Progenitor cell of endocrine pancreas (in vitro differentiated cells): ENCODE measurements at regions not wholly inside any gene's neighbourhood (a gene's known extent, or its start where the extent isn't known, plus 50 kb on each side); places are given as distances from the start of the nearest gene placed in this dataset.
A peak's percentile ranks its signal among the peaks of the same experiment; 100 is the strongest.

Experiments used
- DNase-seq: peaks from one replicate; pipeline ENCODE4 v3.0.0; 2021; ENCODE audit warnings: low spot score; ENCODE audit not compliant: unreplicated experiment
- H3K27ac Mint-ChIP-seq: 2 replicates; pipeline ENCODE4 v1.8.0; 2021; ENCODE audit warnings: mild to moderate bottlenecking, moderate library complexity, mixed read lengths
- H3K27me3 Mint-ChIP-seq: 2 replicates; pipeline ENCODE4 v1.8.0; 2021; ENCODE audit warnings: mixed read lengths
- H3K36me3 Mint-ChIP-seq: 2 replicates; pipeline ENCODE4 v1.8.0; 2022; ENCODE audit warnings: mixed read lengths; ENCODE audit not compliant: insufficient read depth
- H3K4me1 Mint-ChIP-seq: 2 replicates; pipeline ENCODE4 v1.8.0; 2021; ENCODE audit warnings: low read depth, mixed read lengths
- H3K4me3 Mint-ChIP-seq: 2 replicates; pipeline ENCODE4 v1.8.0; 2021; ENCODE audit warnings: low read depth, mild to moderate bottlenecking, moderate library complexity, mixed read lengths
- H3K9me3 Mint-ChIP-seq: 2 replicates; pipeline ENCODE4 v1.8.0; 2021; ENCODE audit warnings: low read depth, mixed read lengths
- TF ChIP-seq, protein P1 (sequence below): fragments of 200-600 bp; sonication (generic); IDR thresholded peaks from one replicate; pipeline ENCODE4 v1.5.0; 2021; ENCODE audit warnings: antibody characterized with exemption, mild to moderate bottlenecking; ENCODE audit not compliant: unreplicated experiment

GRCh38 chr5:86768699-86769202 lies 151.0 kb downstream of the COX7C start:
- no peak for DNase-seq
- TF ChIP-seq, protein P1, sequence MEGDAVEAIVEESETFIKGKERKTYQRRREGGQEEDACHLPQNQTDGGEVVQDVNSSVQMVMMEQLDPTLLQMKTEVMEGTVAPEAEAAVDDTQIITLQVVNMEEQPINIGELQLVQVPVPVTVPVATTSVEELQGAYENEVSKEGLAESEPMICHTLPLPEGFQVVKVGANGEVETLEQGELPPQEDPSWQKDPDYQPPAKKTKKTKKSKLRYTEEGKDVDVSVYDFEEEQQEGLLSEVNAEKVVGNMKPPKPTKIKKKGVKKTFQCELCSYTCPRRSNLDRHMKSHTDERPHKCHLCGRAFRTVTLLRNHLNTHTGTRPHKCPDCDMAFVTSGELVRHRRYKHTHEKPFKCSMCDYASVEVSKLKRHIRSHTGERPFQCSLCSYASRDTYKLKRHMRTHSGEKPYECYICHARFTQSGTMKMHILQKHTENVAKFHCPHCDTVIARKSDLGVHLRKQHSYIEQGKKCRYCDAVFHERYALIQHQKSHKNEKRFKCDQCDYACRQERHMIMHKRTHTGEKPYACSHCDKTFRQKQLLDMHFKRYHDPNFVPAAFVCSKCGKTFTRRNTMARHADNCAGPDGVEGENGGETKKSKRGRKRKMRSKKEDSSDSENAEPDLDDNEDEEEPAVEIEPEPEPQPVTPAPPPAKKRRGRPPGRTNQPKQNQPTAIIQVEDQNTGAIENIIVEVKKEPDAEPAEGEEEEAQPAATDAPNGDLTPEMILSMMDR: no peak
- Mint-ChIP-seq H3K27me3 (no peaks in the 10 kb centered on the region), H3K27ac (no peak overlapping the region), H3K9me3 (peaks cover 15% of the 10 kb centered on the region), H3K36me3 (peaks cover 2% of the 10 kb centered on the region), H3K4me3 (no peak overlapping the region), H3K4me1 (no peaks in the 10 kb centered on the region)

DNA sequence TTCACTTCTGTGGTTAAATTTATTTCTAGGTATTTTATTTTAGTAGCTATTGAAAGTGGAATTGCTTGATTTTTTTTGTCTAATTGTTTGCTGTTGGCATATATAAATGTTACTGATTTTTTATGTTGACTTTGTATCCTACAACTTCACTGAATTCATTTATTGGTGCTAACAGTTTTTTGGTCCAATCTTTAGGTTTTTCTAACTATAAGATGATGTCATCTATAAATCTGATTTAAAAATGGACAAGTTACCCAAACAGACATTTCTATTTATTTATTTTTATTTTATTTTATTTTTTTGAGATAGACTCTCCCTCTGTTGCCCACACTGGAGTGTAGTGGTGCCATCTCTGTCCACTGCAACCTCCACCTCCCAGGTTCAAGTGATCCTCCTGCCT lies 162.3 kb downstream of the COX7C start:
- TF ChIP-seq, protein P1: no peak
- H3K4me1 Mint-ChIP-seq: no peaks in the 10 kb centered on the region
- H3K27me3 Mint-ChIP-seq: no peaks in the 10 kb centered on the region
- H3K36me3 Mint-ChIP-seq: no peaks in the 10 kb centered on the region
- H3K9me3 Mint-ChIP-seq: no peaks in the 10 kb centered on the region
- DNase-seq: no peak
- H3K4me3 Mint-ChIP-seq: no peak overlapping the region
- H3K27ac Mint-ChIP-seq: no peak overlapping the region

- no peak overlapping the region for H3K27ac Mint-ChIP-seq
- TF ChIP-seq, protein P1: no peak
- H3K36me3 Mint-ChIP-seq: no peaks in the 10 kb centered on the region
- no peak overlapping the region for H3K4me3 Mint-ChIP-seq
- DNase-seq: no peak
- H3K4me1 Mint-ChIP-seq: no peaks in the 10 kb centered on the region
- no peaks in the 10 kb centered on the region for H3K27me3 Mint-ChIP-seq
- no peaks in the 10 kb centered on the region for H3K9me3 Mint-ChIP-seq
Observed at GRCh38 chr5:86786955-86787354, 169.2 kb downstream of the COX7C start.

DNA sequence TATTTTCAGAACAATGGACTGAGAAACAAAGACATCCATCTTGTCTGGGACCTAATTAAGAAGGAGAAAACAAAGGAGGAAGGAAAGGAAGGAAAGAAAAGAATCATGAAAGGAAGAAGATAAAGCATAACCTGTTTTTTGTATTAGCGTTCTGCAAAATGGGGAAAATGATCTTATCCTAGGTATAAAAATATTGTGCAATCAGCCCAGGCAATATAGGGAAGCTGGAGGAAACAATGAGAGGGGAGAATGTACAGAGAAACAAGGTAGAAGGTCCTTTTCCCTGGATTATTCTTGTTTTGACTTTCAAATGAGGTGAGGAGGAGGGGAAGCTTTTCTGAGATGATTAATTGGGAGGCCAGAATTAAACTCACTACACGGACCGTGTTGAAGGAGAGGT lies 177.9 kb downstream of the COX7C start:
- Mint-ChIP-seq H3K4me1 (no peaks in the 10 kb centered on the region), H3K36me3 (no peaks in the 10 kb centered on the region), H3K4me3 (no peak overlapping the region), H3K27ac (no peak overlapping the region), H3K27me3 (no peaks in the 10 kb centered on the region), H3K9me3 (no peaks in the 10 kb centered on the region)
- TF ChIP-seq, protein P1: no peak
- DNase-seq: no peak

GRCh38 chr5:86797677-86798076 lies 179.9 kb downstream of the COX7C start:
- H3K4me3 Mint-ChIP-seq: no peak overlapping the region
- TF ChIP-seq, protein P1: no peak
- no peaks in the 10 kb centered on the region for H3K27me3 Mint-ChIP-seq
- no peak for DNase-seq
- H3K4me1 Mint-ChIP-seq: no peaks in the 10 kb centered on the region
- no peaks in the 10 kb centered on the region for H3K36me3 Mint-ChIP-seq
- H3K27ac Mint-ChIP-seq: peak overlapping the region; percentile 49
- no peaks in the 10 kb centered on the region for H3K9me3 Mint-ChIP-seq
